Gastrocnemius medialis (tissue), 4 donors: ENCODE measurements at regions not wholly inside any gene's neighbourhood (a gene's known extent, or its start where the extent isn't known, plus 50 kb on each side); places are given as distances from the start of the nearest gene placed in this dataset.

Experiments used
- CTCF ChIP-seq, 5 experiments: fragments of 450-650 bp in 3 of 5; fragments of 200-600 bp in 2 of 5; sonication (generic) in 2 of 5; IDR thresholded peaks in 4 of 5; conservative IDR thresholded peaks in 1 of 5; 1 replicate in 4 of 5; 2 replicates in 1 of 5; pipeline ENCODE4 v1.5.1; 2016 to 2019; ENCODE audit warnings: antibody characterized with exemption in 5 of 5, mild to moderate bottlenecking in 3 of 5, moderate library complexity in 3 of 5
- POLR2A ChIP-seq, 2 donors: fragments of 450-650 bp; IDR thresholded peaks; one replicate each; pipeline ENCODE4 v1.6.1; 2017; ENCODE audit warnings: antibody characterized with exemption in 2 of 2, mild to moderate bottlenecking in 2 of 2, moderate library complexity in 2 of 2

- TF ChIP-seq CTCF (IDR thresholded peaks at IDR 0.05 in 4 of 5, conservative IDR thresholded peaks at IDR 0.05 in 1 of 5) (no peak), POLR2A (IDR thresholded peaks at IDR 0.05) (no peak)
These were observed 360.5 kb upstream of the SLC7A11 start for GRCh38 chr4:138602664-138603063.
